Peyer's patch (tissue), 4 donors: ENCODE measurements at regions not wholly inside any gene's neighbourhood (a gene's known extent, or its start where the extent isn't known, plus 50 kb on each side); places are given as distances from the start of the nearest gene placed in this dataset.

Source experiments
- CTCF ChIP-seq, 6 experiments: fragments of 450-650 bp in 4 of 6; fragments of 200-600 bp in 2 of 6; sonication (generic) in 1 of 6; IDR thresholded peaks; one replicate each; pipeline ENCODE4 v1.5.1; 2017 to 2019; ENCODE audit warnings: antibody characterized with exemption in 6 of 6, mild to moderate bottlenecking in 3 of 6, moderate library complexity in 1 of 6
- POLR2A ChIP-seq, 2 donors: fragments of 450-650 bp; IDR thresholded peaks; one replicate each; pipeline ENCODE4 v1.5.1; 2017; ENCODE audit warnings: antibody characterized with exemption in 2 of 2, mild to moderate bottlenecking in 2 of 2, moderate library complexity in 2 of 2

GRCh38 chr15:62515696-62516395 is 350.8 kb upstream of the C2CD4B start:
- TF ChIP-seq CTCF (IDR thresholded peaks at IDR 0.05) (no peak), POLR2A (IDR thresholded peaks at IDR 0.05) (no peak)
